Dendritic cell treated with granulocyte-macrophage colony-stimulating factor and Interleukin-4, amounts not matched to agents 40 ng/mL and 50 ng/mL, for 4 days (primary cell): ENCODE measurements at regions not wholly inside any gene's neighbourhood (a gene's known extent, or its start where the extent isn't known, plus 50 kb on each side); places are given as distances from the start of the nearest gene placed in this dataset.

ENCODE experiments used
- H3K27ac Mint-ChIP-seq: one replicate; pipeline ENCODE4 v1.8.0; 2022; ENCODE audit warnings: mild to moderate bottlenecking, mixed read lengths
- H3K27me3 Mint-ChIP-seq: one replicate; pipeline ENCODE4 v1.8.0; 2022; ENCODE audit warnings: mild to moderate bottlenecking, mixed read lengths
- H3K36me3 Mint-ChIP-seq: one replicate; pipeline ENCODE4 v1.8.0; 2022; ENCODE audit warnings: low read depth, mixed read lengths
- H3K4me1 Mint-ChIP-seq: one replicate; pipeline ENCODE4 v1.8.0; 2022; ENCODE audit warnings: low read depth, mixed read lengths
- H3K4me3 Mint-ChIP-seq: one replicate; pipeline ENCODE4 v1.8.0; 2022; ENCODE audit warnings: mild to moderate bottlenecking, moderate library complexity, mixed read lengths
- H3K9me3 Mint-ChIP-seq: one replicate; pipeline ENCODE4 v1.8.0; 2022; ENCODE audit warnings: mixed read lengths
- intact Hi-C: fragments of 100-400 bp; cut with micrococcal nuclease; formaldehyde crosslinking; loops from one replicate; pipeline ENCODE4 v1.15.0; 2022

- H3K4me3 Mint-ChIP-seq: no peak overlapping the region
These were observed 51.9 kb upstream of the DBX2 start for GRCh38 chr12:45102818-45103217.

GRCh38 chr12:45105996-45106395 lies 55.1 kb upstream of the DBX2 start:
- H3K36me3 Mint-ChIP-seq: no peaks in the 10 kb centered on the region
- no peaks in the 10 kb centered on the region for H3K27me3 Mint-ChIP-seq
- no peaks in the 10 kb centered on the region for H3K9me3 Mint-ChIP-seq
- no peaks in the 10 kb centered on the region for H3K4me1 Mint-ChIP-seq
- H3K4me3 Mint-ChIP-seq: no peak overlapping the region
- no peak overlapping the region for H3K27ac Mint-ChIP-seq
- intact Hi-C loops: no loop called here

More at GRCh38 chr12:45102818-45103217, 51.9 kb upstream of the DBX2 start:
- Mint-ChIP-seq H3K27me3 (no peaks in the 10 kb centered on the region), H3K4me1 (no peaks in the 10 kb centered on the region), H3K36me3 (no peaks in the 10 kb centered on the region), H3K9me3 (no peaks in the 10 kb centered on the region), H3K27ac (no peak overlapping the region)
- intact Hi-C loops: no loop called here

GRCh38 chr12:45112306-45112705 lies 61.4 kb upstream of the DBX2 start:
- Mint-ChIP-seq H3K4me1 (no peaks in the 10 kb centered on the region), H3K36me3 (no peaks in the 10 kb centered on the region), H3K4me3 (no peak overlapping the region), H3K27me3 (no peaks in the 10 kb centered on the region), H3K27ac (no peak overlapping the region), H3K9me3 (no peaks in the 10 kb centered on the region)
- intact Hi-C loops: no loop called here

GRCh38 chr12:45121224-45121623 lies 70.3 kb upstream of the DBX2 start:
- Mint-ChIP-seq H3K27me3 (no peaks in the 10 kb centered on the region), H3K27ac (no peak overlapping the region), H3K9me3 (no peaks in the 10 kb centered on the region), H3K36me3 (no peaks in the 10 kb centered on the region), H3K4me1 (no peaks in the 10 kb centered on the region), H3K4me3 (no peak overlapping the region)
- intact Hi-C loops: no loop called here

GRCh38 chr12:45122768-45123380 lies 72.0 kb upstream of the DBX2 start:
- no peaks in the 10 kb centered on the region for H3K4me1 Mint-ChIP-seq
- intact Hi-C loops: no loop called here

GRCh38 chr12:45124485-45125155 lies 73.7 kb upstream of the DBX2 start:
- H3K36me3 Mint-ChIP-seq: no peaks in the 10 kb centered on the region
- H3K4me1 Mint-ChIP-seq: no peaks in the 10 kb centered on the region
- no peak overlapping the region for H3K4me3 Mint-ChIP-seq
- H3K9me3 Mint-ChIP-seq: no peaks in the 10 kb centered on the region
- no peak overlapping the region for H3K27ac Mint-ChIP-seq
- H3K27me3 Mint-ChIP-seq: no peaks in the 10 kb centered on the region
- intact Hi-C loops: no loop called here

More at GRCh38 chr12:45122768-45123380, 72.0 kb upstream of the DBX2 start:
- H3K27me3 Mint-ChIP-seq: no peaks in the 10 kb centered on the region
- H3K27ac Mint-ChIP-seq: no peak overlapping the region
- H3K9me3 Mint-ChIP-seq: no peaks in the 10 kb centered on the region
- H3K36me3 Mint-ChIP-seq: no peaks in the 10 kb centered on the region
- no peak overlapping the region for H3K4me3 Mint-ChIP-seq

- no peaks in the 10 kb centered on the region for H3K27me3 Mint-ChIP-seq
- no peaks in the 10 kb centered on the region for H3K36me3 Mint-ChIP-seq
- intact Hi-C loops: no loop called here
- no peaks in the 10 kb centered on the region for H3K9me3 Mint-ChIP-seq
- no peak overlapping the region for H3K27ac Mint-ChIP-seq
- no peak overlapping the region for H3K4me3 Mint-ChIP-seq
- H3K4me1 Mint-ChIP-seq: no peaks in the 10 kb centered on the region
These were observed 75.1 kb upstream of the DBX2 start for GRCh38 chr12:45125997-45126396.

- no peaks in the 10 kb centered on the region for H3K27me3 Mint-ChIP-seq
- H3K36me3 Mint-ChIP-seq: no peaks in the 10 kb centered on the region
- no peak overlapping the region for H3K27ac Mint-ChIP-seq
- no peak overlapping the region for H3K4me3 Mint-ChIP-seq
- intact Hi-C loops: no loop called here
- H3K9me3 Mint-ChIP-seq: no peaks in the 10 kb centered on the region
- no peaks in the 10 kb centered on the region for H3K4me1 Mint-ChIP-seq
These were observed 77.7 kb upstream of the DBX2 start for GRCh38 chr12:45128637-45129036.

GRCh38 chr12:45130881-45131281 lies 80.0 kb upstream of the DBX2 start:
- intact Hi-C loops: no loop called here
- no peaks in the 10 kb centered on the region for H3K36me3 Mint-ChIP-seq
- H3K4me1 Mint-ChIP-seq: no peaks in the 10 kb centered on the region
- no peaks in the 10 kb centered on the region for H3K27me3 Mint-ChIP-seq
- no peaks in the 10 kb centered on the region for H3K9me3 Mint-ChIP-seq
- no peak overlapping the region for H3K4me3 Mint-ChIP-seq
- H3K27ac Mint-ChIP-seq: no peak overlapping the region

- Mint-ChIP-seq H3K9me3 (no peaks in the 10 kb centered on the region), H3K27ac (no peak overlapping the region), H3K36me3 (no peaks in the 10 kb centered on the region), H3K4me3 (no peak overlapping the region), H3K4me1 (no peaks in the 10 kb centered on the region), H3K27me3 (no peaks in the 10 kb centered on the region)
- intact Hi-C loops: no loop called here
These were observed 80.6 kb upstream of the DBX2 start for GRCh38 chr12:45131506-45131905.

GRCh38 chr12:45138609-45139008 lies 77.3 kb upstream of the ANO6 start:
- Mint-ChIP-seq H3K4me1 (peaks cover 13% of the 10 kb centered on the region), H3K27me3 (no peaks in the 10 kb centered on the region), H3K27ac (no peak overlapping the region), H3K36me3 (no peaks in the 10 kb centered on the region), H3K4me3 (no peak overlapping the region), H3K9me3 (no peaks in the 10 kb centered on the region)
- intact Hi-C loops: no loop called here

GRCh38 chr12:45148006-45148405 lies 67.9 kb upstream of the ANO6 start:
- H3K9me3 Mint-ChIP-seq: peaks cover 57% of the 10 kb centered on the region
- intact Hi-C loops: no loop called here
- no peaks in the 10 kb centered on the region for H3K4me1 Mint-ChIP-seq
- H3K27me3 Mint-ChIP-seq: no peaks in the 10 kb centered on the region
- no peak overlapping the region for H3K27ac Mint-ChIP-seq
- H3K36me3 Mint-ChIP-seq: no peaks in the 10 kb centered on the region
- no peak overlapping the region for H3K4me3 Mint-ChIP-seq

GRCh38 chr12:45148619-45149018 lies 67.3 kb upstream of the ANO6 start:
- no peaks in the 10 kb centered on the region for H3K27me3 Mint-ChIP-seq
- intact Hi-C loops: no loop called here

GRCh38 chr12:45165284-45165683 lies 50.6 kb upstream of the ANO6 start:
- Mint-ChIP-seq H3K27me3 (no peaks in the 10 kb centered on the region), H3K4me1 (peaks cover 6% of the 10 kb centered on the region), H3K36me3 (no peaks in the 10 kb centered on the region), H3K9me3 (peaks cover 34% of the 10 kb centered on the region), H3K4me3 (no peak overlapping the region), H3K27ac (no peak overlapping the region)
- intact Hi-C loops: no loop called here

More at GRCh38 chr12:45148619-45149018, 67.3 kb upstream of the ANO6 start:
- H3K36me3 Mint-ChIP-seq: no peaks in the 10 kb centered on the region
- no peak overlapping the region for H3K27ac Mint-ChIP-seq
- no peak overlapping the region for H3K4me3 Mint-ChIP-seq
- H3K4me1 Mint-ChIP-seq: no peaks in the 10 kb centered on the region
- peaks cover 59% of the 10 kb centered on the region for H3K9me3 Mint-ChIP-seq

GRCh38 chr12:45166056-45166455 lies 49.8 kb upstream of the ANO6 start:
- H3K4me3 Mint-ChIP-seq: no peak overlapping the region
- intact Hi-C loops: no loop called here

More at GRCh38 chr12:45166056-45166455, 49.8 kb upstream of the ANO6 start:
- Mint-ChIP-seq H3K27ac (no peak overlapping the region), H3K36me3 (no peaks in the 10 kb centered on the region), H3K4me1 (peaks cover 6% of the 10 kb centered on the region), H3K9me3 (peaks cover 32% of the 10 kb centered on the region), H3K27me3 (no peaks in the 10 kb centered on the region)
